ENCODE measurements at regions not wholly inside any gene's neighbourhood (a gene's known extent, or its start where the extent isn't known, plus 50 kb on each side); places are given as distances from the start of the nearest gene placed in this dataset.

- Mint-ChIP-seq H3K4me1 (ENCODE audit: unreplicated experiment) (peaks cover 18% of the 10 kb centered on the region), H3K27me3 (ENCODE audit: unreplicated experiment) (peaks cover 5% of the 10 kb centered on the region), H3K36me3 (ENCODE audit: low read depth, unreplicated experiment) (no peaks in the 10 kb centered on the region), H3K27ac (ENCODE audit: unreplicated experiment) (no peak overlapping the region), H3K4me3 (ENCODE audit: unreplicated experiment) (no peak overlapping the region), H3K9me3 (ENCODE audit: unreplicated experiment) (peaks cover 8% of the 10 kb centered on the region)
- no peak for TF ChIP-seq CTCF (IDR thresholded peaks at IDR 0.05; ENCODE audit: unreplicated experiment)
- no peak for DNase-seq (ENCODE audit: low spot score)
Observed at GRCh38 chr16:47886631-47887415, 269.0 kb downstream of the ABCC12 start.

GRCh38 chr16:47886139-47886538, 269.7 kb downstream of the ABCC12 start:
- Mint-ChIP-seq H3K27ac (ENCODE audit: unreplicated experiment) (no peak overlapping the region), H3K36me3 (ENCODE audit: low read depth, unreplicated experiment) (no peaks in the 10 kb centered on the region), H3K9me3 (ENCODE audit: unreplicated experiment) (peaks cover 4% of the 10 kb centered on the region), H3K27me3 (ENCODE audit: unreplicated experiment) (peaks cover 5% of the 10 kb centered on the region), H3K4me1 (ENCODE audit: unreplicated experiment) (peaks cover 18% of the 10 kb centered on the region), H3K4me3 (ENCODE audit: unreplicated experiment) (no peak overlapping the region)
- DNase-seq (ENCODE audit: low spot score), result no peak
- TF ChIP-seq CTCF (IDR thresholded peaks at IDR 0.05; ENCODE audit: unreplicated experiment), result no peak

- no peak overlapping the region for H3K27ac Mint-ChIP-seq (ENCODE audit: unreplicated experiment)
- H3K36me3 Mint-ChIP-seq (ENCODE audit: low read depth, unreplicated experiment), result no peaks in the 10 kb centered on the region
- H3K9me3 Mint-ChIP-seq (ENCODE audit: unreplicated experiment), result no peaks in the 10 kb centered on the region
- peaks cover 5% of the 10 kb centered on the region for H3K27me3 Mint-ChIP-seq (ENCODE audit: unreplicated experiment)
- no peak for DNase-seq (ENCODE audit: low spot score)
- no peak for TF ChIP-seq CTCF (IDR thresholded peaks at IDR 0.05; ENCODE audit: unreplicated experiment)
- peaks cover 18% of the 10 kb centered on the region for H3K4me1 Mint-ChIP-seq (ENCODE audit: unreplicated experiment)
- H3K4me3 Mint-ChIP-seq (ENCODE audit: unreplicated experiment), result no peak overlapping the region
Observed at GRCh38 chr16:47885489-47885888, 270.3 kb downstream of the ABCC12 start.

- TF ChIP-seq CTCF (IDR thresholded peaks at IDR 0.05; ENCODE audit: unreplicated experiment), result no peak
- H3K4me1 Mint-ChIP-seq (ENCODE audit: unreplicated experiment), result peaks cover 18% of the 10 kb centered on the region
- DNase-seq (ENCODE audit: low spot score), result no peak
- H3K4me3 Mint-ChIP-seq (ENCODE audit: unreplicated experiment), result no peak overlapping the region
- no peaks in the 10 kb centered on the region for H3K9me3 Mint-ChIP-seq (ENCODE audit: unreplicated experiment)
- H3K27ac Mint-ChIP-seq (ENCODE audit: unreplicated experiment), result no peak overlapping the region
- no peaks in the 10 kb centered on the region for H3K36me3 Mint-ChIP-seq (ENCODE audit: low read depth, unreplicated experiment)
- H3K27me3 Mint-ChIP-seq (ENCODE audit: unreplicated experiment), result peaks cover 5% of the 10 kb centered on the region
Observed at GRCh38 chr16:47884116-47884725, 271.6 kb downstream of the ABCC12 start.

- H3K4me3 Mint-ChIP-seq (ENCODE audit: unreplicated experiment), result no peak overlapping the region
- H3K4me1 Mint-ChIP-seq (ENCODE audit: unreplicated experiment), result peaks cover 3% of the 10 kb centered on the region
- peaks cover 1% of the 10 kb centered on the region for H3K27me3 Mint-ChIP-seq (ENCODE audit: unreplicated experiment)
- H3K9me3 Mint-ChIP-seq (ENCODE audit: unreplicated experiment), result no peaks in the 10 kb centered on the region
- H3K27ac Mint-ChIP-seq (ENCODE audit: unreplicated experiment), result no peak overlapping the region
- DNase-seq (ENCODE audit: low spot score), result no peak
- no peak for TF ChIP-seq CTCF (IDR thresholded peaks at IDR 0.05; ENCODE audit: unreplicated experiment)
- no peaks in the 10 kb centered on the region for H3K36me3 Mint-ChIP-seq (ENCODE audit: low read depth, unreplicated experiment)
Observed at GRCh38 chr16:47881574-47881973, 274.2 kb downstream of the ABCC12 start.
